NOMO-1 treated with dmso at 0.1 percent for 144 hours (cell line): ENCODE measurements at regions not wholly inside any gene's neighbourhood (a gene's known extent, or its start where the extent isn't known, plus 50 kb on each side); places are given as distances from the start of the nearest gene placed in this dataset.
"Not testable (repeated sequence)": the region's sequence is repeated elsewhere in the genome, so short reads cannot be mapped to it uniquely, and the experiment has no call there.

ENCODE experiments used
- DNase-seq: peaks from one replicate; lab custom pipeline; 2025; ENCODE audit not compliant: unreplicated experiment; lab: John Stamatoyannopoulos, UW

GRCh38 chr6:11891547-11891946, 112.9 kb upstream of the ADTRP start:
- no peak for DNase-seq

GRCh38 chr6:11890849-11891248, 112.2 kb upstream of the ADTRP start:
- DNase-seq: no peak

GRCh38 chr6:11890209-11890608, 111.6 kb upstream of the ADTRP start:
- DNase-seq: no peak

- no peak for DNase-seq
These were observed 111.0 kb upstream of the ADTRP start for GRCh38 chr6:11889572-11889971.

- no peak for DNase-seq
These were observed 110.1 kb upstream of the ADTRP start for GRCh38 chr6:11888727-11889126.

GRCh38 chr6:11885159-11885558, 106.6 kb upstream of the ADTRP start:
- DNase-seq: no peak

GRCh38 chr6:11883471-11883870, 104.9 kb upstream of the ADTRP start:
- DNase-seq: not testable (repeated sequence)

GRCh38 chr6:11880156-11880555, 101.6 kb upstream of the ADTRP start:
- DNase-seq: not testable (repeated sequence)

- no peak for DNase-seq
These were observed 100.1 kb upstream of the ADTRP start for GRCh38 chr6:11878735-11879134.

GRCh38 chr6:11878029-11878428, 99.4 kb upstream of the ADTRP start:
- DNase-seq: no peak

GRCh38 chr6:11876934-11877433, 98.4 kb upstream of the ADTRP start:
- no peak for DNase-seq

GRCh38 chr6:11875325-11876109, 96.9 kb upstream of the ADTRP start:
- no peak for DNase-seq

GRCh38 chr6:11869672-11870340, 91.2 kb upstream of the ADTRP start:
- no peak for DNase-seq

GRCh38 chr6:11868392-11868791, 89.8 kb upstream of the ADTRP start:
- no peak for DNase-seq

GRCh38 chr6:11865680-11866300, 87.2 kb upstream of the ADTRP start:
- DNase-seq: no peak

GRCh38 chr6:11858439-11858838, 79.8 kb upstream of the ADTRP start:
- DNase-seq: no peak

- no peak for DNase-seq
These were observed 77.1 kb upstream of the ADTRP start for GRCh38 chr6:11855743-11856142.

- no peak for DNase-seq
These were observed 76.0 kb upstream of the ADTRP start for GRCh38 chr6:11854408-11855165.

- DNase-seq: peak; percentile 54
These were observed 75.2 kb upstream of the ADTRP start for GRCh38 chr6:11853678-11854407.

- no peak for DNase-seq
These were observed 73.6 kb upstream of the ADTRP start for GRCh38 chr6:11852061-11852651.
